B cell (primary cell): ENCODE measurements at regions not wholly inside any gene's neighbourhood (a gene's known extent, or its start where the extent isn't known, plus 50 kb on each side); places are given as distances from the start of the nearest gene placed in this dataset.

Experiments
- ATAC-seq: fragments of 200-7000 bp; cut with Tn5 transposase; one replicate; pipeline ENCODE4 v1.10.0; 2021; ENCODE audit warnings: low read depth, mild to moderate bottlenecking, moderate number of reproducible peaks, moderate library complexity
- CTCF ChIA-PET: fragments of 350-600 bp; sonication (Branson Sonifier 250); formaldehyde crosslinking; loops from one replicate; lab custom pipeline; 2021; ENCODE audit warnings: antibody characterized with exemption, inconsistent platforms; lab: Charles Lee
- POLR2A ChIA-PET: fragments of 350-600 bp; sonication (Branson Sonifier 250); formaldehyde crosslinking; loops from one replicate; lab custom pipeline; 2021; ENCODE audit warnings: antibody characterized with exemption; lab: Charles Lee
- DNase-seq: peaks from one replicate; pipeline ENCODE4 v3.0.0; 2013
- H2AFZ ChIP-seq: 2 replicates; pipeline ENCODE4 v1.6.1; 2012; ENCODE audit warnings: mild to moderate bottlenecking, low read depth, low read length; ENCODE audit not compliant: insufficient read depth, poor library complexity, severe bottlenecking
- H3K27ac ChIP-seq, 2 donors: 1 replicate in 1 of 2; 2 replicates in 1 of 2; pipeline ENCODE4 v1.5.1; 2012 to 2013; ENCODE audit warnings: low read length in 2 of 2, mild to moderate bottlenecking in 2 of 2, moderate library complexity in 1 of 2
- H3K27me3 ChIP-seq, 4 experiments: fragments of 200-600 bp in 1 of 4; sonication (generic) in 1 of 4; replicated peaks in 1 of 4; 1 replicate in 2 of 4; 2 replicates in 2 of 4; pipeline versions ENCODE4 v1.6.1 to v1.7.0; 2013 to 2016; ENCODE audit warnings: low read length in 3 of 4, mild to moderate bottlenecking in 2 of 4, mixed read lengths in 1 of 4, moderate library complexity in 1 of 4; ENCODE audit not compliant: insufficient read depth in 4 of 4, control insufficient read depth in 3 of 4; ENCODE audit errors: control extremely low read depth in 1 of 4
- H3K36me3 ChIP-seq, 2 experiments: replicated peaks in 1 of 2; 1 replicate in 1 of 2; 2 replicates in 1 of 2; pipeline versions ENCODE4 v1.6.1 to v1.7.1; 2013; ENCODE audit warnings: low read length in 1 of 2; ENCODE audit not compliant: insufficient read depth in 2 of 2, control insufficient read depth in 1 of 2; ENCODE audit errors: control extremely low read depth in 1 of 2, extremely low read depth in 1 of 2
- H3K4me1 ChIP-seq, 2 donors: fragments of 200-600 bp in 1 of 2; sonication (generic) in 1 of 2; 1 replicate in 1 of 2; 2 replicates in 1 of 2; pipeline versions ENCODE4 v1.5.1 to v1.6.1; 2013 to 2017; ENCODE audit warnings: low read length in 2 of 2; ENCODE audit not compliant: control insufficient read depth in 2 of 2, insufficient read depth in 2 of 2
- H3K4me2 ChIP-seq: replicated peaks from 2 replicates; pipeline ENCODE3; 2012; ENCODE audit warnings: mild to moderate bottlenecking, low read depth, low read length; ENCODE audit not compliant: poor library complexity, severe bottlenecking
- H3K4me3 ChIP-seq, 5 experiments: fragments of 200-600 bp in 1 of 5; sonication (generic) in 1 of 5; 1 replicate in 3 of 5; 2 replicates in 2 of 5; pipeline versions ENCODE4 v1.5.1 to v1.7.0; 2011 to 2016; ENCODE audit warnings: low read length in 4 of 5, mild to moderate bottlenecking in 4 of 5, low read depth in 2 of 5, control low read depth in 1 of 5, moderate library complexity in 1 of 5; ENCODE audit not compliant: insufficient read depth in 1 of 5; ENCODE audit errors: control extremely low read depth in 1 of 5, extremely low read depth in 1 of 5
- H3K79me2 ChIP-seq: fragments of 200-600 bp; sonication (generic); one replicate; pipeline ENCODE4 v1.6.0; 2016; ENCODE audit warnings: low read length; ENCODE audit not compliant: control insufficient read depth, insufficient read depth
- H3K9ac ChIP-seq: fragments of 200-600 bp; sonication (generic); 2 replicates; pipeline ENCODE4 v1.6.1; 2017; ENCODE audit warnings: mild to moderate bottlenecking, low read length, moderate library complexity
- H3K9me3 ChIP-seq, 3 donors: one replicate each; pipeline versions ENCODE4 v1.6.1 to v1.7.1; 2013; ENCODE audit warnings: low read length in 2 of 3; ENCODE audit not compliant: control insufficient read depth in 2 of 3, insufficient read depth in 1 of 3; ENCODE audit errors: control extremely low read depth in 1 of 3
- H4K20me1 ChIP-seq: 2 replicates; pipeline ENCODE4 v1.6.0; 2012; ENCODE audit warnings: mild to moderate bottlenecking, low read length; ENCODE audit not compliant: insufficient read depth, control insufficient read depth, poor library complexity, severe bottlenecking
- H3K27ac Mint-ChIP-seq: one replicate; pipeline ENCODE4 v1.8.0; 2021; ENCODE audit warnings: mixed read lengths
- H3K27me3 Mint-ChIP-seq: one replicate; pipeline ENCODE4 v1.8.0; 2021; ENCODE audit warnings: mixed read lengths
- H3K4me1 Mint-ChIP-seq: one replicate; pipeline ENCODE4 v1.8.0; 2021; ENCODE audit warnings: mixed read lengths
- H3K4me3 Mint-ChIP-seq: one replicate; pipeline ENCODE4 v1.8.0; 2021; ENCODE audit warnings: mixed read lengths
- H3K9me3 Mint-ChIP-seq: one replicate; pipeline ENCODE4 v1.8.0; 2022; ENCODE audit warnings: mixed read lengths; ENCODE audit not compliant: insufficient read depth
- CTCF ChIP-seq: fragments of 200-600 bp; IDR thresholded peaks from one replicate; pipeline ENCODE4 v1.8.0; 2022; ENCODE audit warnings: antibody characterized with exemption, mild to moderate bottlenecking
- EZH2 ChIP-seq: IDR thresholded peaks from 2 replicates; pipeline ENCODE4 v1.6.1; 2012; ENCODE audit warnings: borderline replicate concordance, low read depth, mild to moderate bottlenecking, moderate library complexity, low read length; ENCODE audit not compliant: insufficient read depth, poor library complexity, severe bottlenecking
- WGBS: methylation state at CpG from one replicate; pipeline ENCODE4 v1.1.5; 2013; ENCODE audit warnings: missing lambda C conversion rate; ENCODE audit not compliant: insufficient coverage; 5-methylcytosine and 5-hydroxymethylcytosine counted together
- intact Hi-C: fragments of 100-400 bp; cut with micrococcal nuclease; formaldehyde crosslinking; loops from one replicate; pipeline ENCODE4 v1.10.0; 2022

DNA sequence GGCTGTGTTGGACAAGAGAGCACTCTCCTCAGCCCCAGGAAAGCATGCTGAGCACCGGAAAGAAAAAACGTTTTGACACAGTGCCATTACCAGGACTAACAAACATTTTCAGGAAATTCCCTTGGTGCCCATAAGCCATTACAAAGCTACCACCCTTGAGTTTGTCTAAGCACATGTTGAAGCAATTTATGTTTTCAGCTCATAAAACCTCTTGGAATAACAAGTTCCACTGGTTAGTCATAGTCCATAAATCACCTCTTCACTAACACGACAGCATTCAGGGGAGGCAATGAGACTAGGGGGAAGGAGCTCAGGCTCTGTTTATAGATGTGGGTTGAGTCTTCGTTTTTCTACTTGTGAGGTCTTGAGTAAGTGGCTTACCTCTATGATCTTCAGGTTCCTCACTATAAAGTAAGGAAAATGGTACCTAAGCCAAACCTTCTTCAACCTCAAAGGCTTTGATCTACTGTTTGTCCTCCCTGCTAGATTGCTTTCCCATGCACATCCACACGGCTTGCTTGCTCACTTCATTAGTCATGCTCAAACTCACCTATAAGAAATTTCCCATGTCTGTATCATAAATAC lies 65.4 kb downstream of the DRD1 start:
- no peak overlapping the region for H3K4me3 ChIP-seq
- H3K27ac ChIP-seq: no peak overlapping the region
- no peaks in the 10 kb centered on the region for H3K36me3 ChIP-seq
- intact Hi-C loops: no loop called here
- H3K9ac ChIP-seq: no peak overlapping the region
- TF ChIP-seq CTCF: no peak
- no peak for TF ChIP-seq EZH2
- no peak overlapping the region for H3K4me2 ChIP-seq
- CTCF ChIA-PET: no interaction called here
- ATAC-seq (no peak), DNase-seq (no peak)
- no peak overlapping the region for H2AFZ ChIP-seq
- Mint-ChIP-seq H3K4me3 (no peak overlapping the region), H3K9me3 (no peaks in the 10 kb centered on the region), H3K27ac (no peak overlapping the region), H3K4me1 (no peaks in the 10 kb centered on the region), H3K27me3 (peaks cover 31% of the 10 kb centered on the region)
- H3K4me1 ChIP-seq: no peaks in the 10 kb centered on the region
- H4K20me1 ChIP-seq: no peaks in the 10 kb centered on the region
- POLR2A ChIA-PET: no interaction called here
- H3K27me3 ChIP-seq: peaks cover 0 to 4% (median 0%) of the 10 kb centered on the region in 4 experiments
- no peaks in the 10 kb centered on the region for H3K79me2 ChIP-seq
- no peaks in the 10 kb centered on the region for H3K9me3 ChIP-seq
- WGBS: 13% methylated on average over 2 of the region's 5 CpGs

GRCh38 chr5:175377816-175378215 lies 66.2 kb downstream of the DRD1 start:
- WGBS: no CpG with 5 or more reads among the region's 1 CpG

More at GRCh38 chr5:175377816-175378215, 66.2 kb downstream of the DRD1 start:
- Histone ChIP-seq H3K9ac (no peak overlapping the region), H2AFZ (no peak overlapping the region), H3K4me3 (no peak overlapping the region), H3K4me2 (no peak overlapping the region), H3K4me1 (no peaks in the 10 kb centered on the region), H3K79me2 (no peaks in the 10 kb centered on the region), H4K20me1 (no peaks in the 10 kb centered on the region), H3K27ac (no peak overlapping the region), H3K36me3 (no peaks in the 10 kb centered on the region), H3K9me3 (no peaks in the 10 kb centered on the region), H3K27me3 (peaks cover 0 to 4% (median 0%) of the 10 kb centered on the region in 4 experiments)
- POLR2A ChIA-PET: no interaction called here
- Mint-ChIP-seq H3K4me1 (no peaks in the 10 kb centered on the region), H3K9me3 (no peaks in the 10 kb centered on the region), H3K4me3 (no peak overlapping the region), H3K27ac (no peak overlapping the region), H3K27me3 (peaks cover 31% of the 10 kb centered on the region)
- intact Hi-C loops: no loop called here
- ATAC-seq (no peak), DNase-seq (no peak)
- TF ChIP-seq CTCF (no peak), EZH2 (no peak)
- CTCF ChIA-PET: no interaction called here
